B cell (primary cell): ENCODE measurements at regions not wholly inside any gene's neighbourhood (a gene's known extent, or its start where the extent isn't known, plus 50 kb on each side); places are given as distances from the start of the nearest gene placed in this dataset.

ENCODE experiments used
- ATAC-seq: fragments of 200-7000 bp; cut with Tn5 transposase; one replicate; pipeline ENCODE4 v1.10.0; 2021; ENCODE audit warnings: low read depth, mild to moderate bottlenecking, moderate number of reproducible peaks, moderate library complexity
- CTCF ChIA-PET: fragments of 350-600 bp; sonication (Branson Sonifier 250); formaldehyde crosslinking; loops from one replicate; lab custom pipeline; 2021; ENCODE audit warnings: antibody characterized with exemption, inconsistent platforms; lab: Charles Lee
- POLR2A ChIA-PET: fragments of 350-600 bp; sonication (Branson Sonifier 250); formaldehyde crosslinking; loops from one replicate; lab custom pipeline; 2021; ENCODE audit warnings: antibody characterized with exemption; lab: Charles Lee
- DNase-seq: peaks from one replicate; pipeline ENCODE4 v3.0.0; 2013
- H2AFZ ChIP-seq: 2 replicates; pipeline ENCODE4 v1.6.1; 2012; ENCODE audit warnings: mild to moderate bottlenecking, low read depth, low read length; ENCODE audit not compliant: insufficient read depth, poor library complexity, severe bottlenecking
- H3K27ac ChIP-seq, 2 donors: 1 replicate in 1 of 2; 2 replicates in 1 of 2; pipeline ENCODE4 v1.5.1; 2012 to 2013; ENCODE audit warnings: low read length in 2 of 2, mild to moderate bottlenecking in 2 of 2, moderate library complexity in 1 of 2
- H3K27me3 ChIP-seq, 4 experiments: fragments of 200-600 bp in 1 of 4; sonication (generic) in 1 of 4; replicated peaks in 1 of 4; 1 replicate in 2 of 4; 2 replicates in 2 of 4; pipeline versions ENCODE4 v1.6.1 to v1.7.0; 2013 to 2016; ENCODE audit warnings: low read length in 3 of 4, mild to moderate bottlenecking in 2 of 4, mixed read lengths in 1 of 4, moderate library complexity in 1 of 4; ENCODE audit not compliant: insufficient read depth in 4 of 4, control insufficient read depth in 3 of 4; ENCODE audit errors: control extremely low read depth in 1 of 4
- H3K36me3 ChIP-seq, 2 experiments: replicated peaks in 1 of 2; 1 replicate in 1 of 2; 2 replicates in 1 of 2; pipeline versions ENCODE4 v1.6.1 to v1.7.1; 2013; ENCODE audit warnings: low read length in 1 of 2; ENCODE audit not compliant: insufficient read depth in 2 of 2, control insufficient read depth in 1 of 2; ENCODE audit errors: control extremely low read depth in 1 of 2, extremely low read depth in 1 of 2
- H3K4me1 ChIP-seq, 2 donors: fragments of 200-600 bp in 1 of 2; sonication (generic) in 1 of 2; 1 replicate in 1 of 2; 2 replicates in 1 of 2; pipeline versions ENCODE4 v1.5.1 to v1.6.1; 2013 to 2017; ENCODE audit warnings: low read length in 2 of 2; ENCODE audit not compliant: control insufficient read depth in 2 of 2, insufficient read depth in 2 of 2
- H3K4me2 ChIP-seq: replicated peaks from 2 replicates; pipeline ENCODE3; 2012; ENCODE audit warnings: mild to moderate bottlenecking, low read depth, low read length; ENCODE audit not compliant: poor library complexity, severe bottlenecking
- H3K4me3 ChIP-seq, 5 experiments: fragments of 200-600 bp in 1 of 5; sonication (generic) in 1 of 5; 1 replicate in 3 of 5; 2 replicates in 2 of 5; pipeline versions ENCODE4 v1.5.1 to v1.7.0; 2011 to 2016; ENCODE audit warnings: low read length in 4 of 5, mild to moderate bottlenecking in 4 of 5, low read depth in 2 of 5, control low read depth in 1 of 5, moderate library complexity in 1 of 5; ENCODE audit not compliant: insufficient read depth in 1 of 5; ENCODE audit errors: control extremely low read depth in 1 of 5, extremely low read depth in 1 of 5
- H3K79me2 ChIP-seq: fragments of 200-600 bp; sonication (generic); one replicate; pipeline ENCODE4 v1.6.0; 2016; ENCODE audit warnings: low read length; ENCODE audit not compliant: control insufficient read depth, insufficient read depth
- H3K9ac ChIP-seq: fragments of 200-600 bp; sonication (generic); 2 replicates; pipeline ENCODE4 v1.6.1; 2017; ENCODE audit warnings: mild to moderate bottlenecking, low read length, moderate library complexity
- H3K9me3 ChIP-seq, 3 donors: one replicate each; pipeline versions ENCODE4 v1.6.1 to v1.7.1; 2013; ENCODE audit warnings: low read length in 2 of 3; ENCODE audit not compliant: control insufficient read depth in 2 of 3, insufficient read depth in 1 of 3; ENCODE audit errors: control extremely low read depth in 1 of 3
- H4K20me1 ChIP-seq: 2 replicates; pipeline ENCODE4 v1.6.0; 2012; ENCODE audit warnings: mild to moderate bottlenecking, low read length; ENCODE audit not compliant: insufficient read depth, control insufficient read depth, poor library complexity, severe bottlenecking
- H3K27ac Mint-ChIP-seq: one replicate; pipeline ENCODE4 v1.8.0; 2021; ENCODE audit warnings: mixed read lengths
- H3K27me3 Mint-ChIP-seq: one replicate; pipeline ENCODE4 v1.8.0; 2021; ENCODE audit warnings: mixed read lengths
- H3K4me1 Mint-ChIP-seq: one replicate; pipeline ENCODE4 v1.8.0; 2021; ENCODE audit warnings: mixed read lengths
- H3K4me3 Mint-ChIP-seq: one replicate; pipeline ENCODE4 v1.8.0; 2021; ENCODE audit warnings: mixed read lengths
- H3K9me3 Mint-ChIP-seq: one replicate; pipeline ENCODE4 v1.8.0; 2022; ENCODE audit warnings: mixed read lengths; ENCODE audit not compliant: insufficient read depth
- EZH2 ChIP-seq: IDR thresholded peaks from 2 replicates; pipeline ENCODE4 v1.6.1; 2012; ENCODE audit warnings: borderline replicate concordance, low read depth, mild to moderate bottlenecking, moderate library complexity, low read length; ENCODE audit not compliant: insufficient read depth, poor library complexity, severe bottlenecking
- WGBS: methylation state at CpG from one replicate; pipeline ENCODE4 v1.1.5; 2013; ENCODE audit warnings: missing lambda C conversion rate; ENCODE audit not compliant: insufficient coverage; 5-methylcytosine and 5-hydroxymethylcytosine counted together
- intact Hi-C: fragments of 100-400 bp; cut with micrococcal nuclease; formaldehyde crosslinking; loops from one replicate; pipeline ENCODE4 v1.10.0; 2022
- TF ChIP-seq, protein P1 (sequence below): fragments of 200-600 bp; IDR thresholded peaks from one replicate; pipeline ENCODE4 v1.8.0; 2022; ENCODE audit warnings: antibody characterized with exemption, mild to moderate bottlenecking

DNA sequence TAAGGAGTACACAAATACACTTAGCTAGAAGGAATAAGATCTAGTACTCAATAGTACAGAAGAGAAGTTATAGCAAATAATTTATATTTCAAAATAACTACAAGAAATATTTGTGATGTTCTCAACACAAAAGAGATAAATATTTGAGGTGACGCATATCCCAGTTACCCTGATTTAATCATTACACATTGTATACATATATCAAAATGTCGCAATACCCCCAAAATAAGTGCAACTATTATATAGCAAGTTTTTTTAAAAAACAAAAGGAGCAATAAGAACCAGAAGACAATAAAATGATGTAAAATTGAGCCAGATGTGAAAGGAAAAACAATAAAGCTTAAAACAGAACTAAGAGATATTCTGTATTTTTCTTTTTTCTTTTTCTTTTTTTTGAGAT, 59.3 kb upstream of the KIAA1217 start:
- CTCF ChIA-PET = no interaction called here
- Histone ChIP-seq H3K27ac (no peak overlapping the region), H3K36me3 (no peaks in the 10 kb centered on the region), H3K9me3 (no peaks in the 10 kb centered on the region), H3K4me1 (no peaks in the 10 kb centered on the region), H3K79me2 (no peaks in the 10 kb centered on the region), H4K20me1 (no peaks in the 10 kb centered on the region), H2AFZ (no peak overlapping the region), H3K27me3 (no peaks in the 10 kb centered on the region), H3K4me3 (no peak overlapping the region), H3K9ac (no peak overlapping the region), H3K4me2 (no peak overlapping the region)
- no CpG with 5 or more reads among the region's 2 CpGs for WGBS
- intact Hi-C loops = no loop called here
- Mint-ChIP-seq H3K4me1 (no peaks in the 10 kb centered on the region), H3K4me3 (no peak overlapping the region), H3K27me3 (no peaks in the 10 kb centered on the region), H3K9me3 (no peaks in the 10 kb centered on the region), H3K27ac (no peak overlapping the region)
- POLR2A ChIA-PET = no interaction called here
- TF ChIP-seq EZH2 = no peak
- TF ChIP-seq, protein P1, sequence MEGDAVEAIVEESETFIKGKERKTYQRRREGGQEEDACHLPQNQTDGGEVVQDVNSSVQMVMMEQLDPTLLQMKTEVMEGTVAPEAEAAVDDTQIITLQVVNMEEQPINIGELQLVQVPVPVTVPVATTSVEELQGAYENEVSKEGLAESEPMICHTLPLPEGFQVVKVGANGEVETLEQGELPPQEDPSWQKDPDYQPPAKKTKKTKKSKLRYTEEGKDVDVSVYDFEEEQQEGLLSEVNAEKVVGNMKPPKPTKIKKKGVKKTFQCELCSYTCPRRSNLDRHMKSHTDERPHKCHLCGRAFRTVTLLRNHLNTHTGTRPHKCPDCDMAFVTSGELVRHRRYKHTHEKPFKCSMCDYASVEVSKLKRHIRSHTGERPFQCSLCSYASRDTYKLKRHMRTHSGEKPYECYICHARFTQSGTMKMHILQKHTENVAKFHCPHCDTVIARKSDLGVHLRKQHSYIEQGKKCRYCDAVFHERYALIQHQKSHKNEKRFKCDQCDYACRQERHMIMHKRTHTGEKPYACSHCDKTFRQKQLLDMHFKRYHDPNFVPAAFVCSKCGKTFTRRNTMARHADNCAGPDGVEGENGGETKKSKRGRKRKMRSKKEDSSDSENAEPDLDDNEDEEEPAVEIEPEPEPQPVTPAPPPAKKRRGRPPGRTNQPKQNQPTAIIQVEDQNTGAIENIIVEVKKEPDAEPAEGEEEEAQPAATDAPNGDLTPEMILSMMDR = no peak
- DNase-seq (no peak), ATAC-seq (no peak)

DNA sequence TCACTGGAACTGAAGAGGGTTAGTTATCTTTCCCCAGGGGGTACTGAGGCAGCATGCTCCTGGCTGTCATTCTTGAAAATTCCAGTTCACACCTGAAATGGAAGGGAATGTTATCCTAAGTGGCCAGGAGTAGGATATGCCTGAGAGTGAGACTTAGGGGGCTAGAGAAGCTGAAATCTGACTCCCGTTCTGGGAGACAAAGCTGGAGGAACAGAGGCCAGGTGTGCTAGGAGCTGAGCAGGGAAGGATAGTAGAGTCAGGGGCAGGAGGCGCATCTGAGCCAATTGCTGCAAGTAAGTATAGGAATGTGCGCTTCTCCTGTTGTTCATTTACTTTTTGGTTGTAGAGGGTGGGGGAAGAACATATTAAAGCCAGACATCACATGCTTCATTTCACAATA, 58.1 kb upstream of the KIAA1217 start:
- 90% methylated on average over 2 of the region's 3 CpGs for WGBS
- CTCF ChIA-PET = no interaction called here
- intact Hi-C loops = no loop called here
- POLR2A ChIA-PET = no interaction called here
- Histone ChIP-seq H3K4me2 (no peak overlapping the region), H3K4me1 (no peaks in the 10 kb centered on the region), H4K20me1 (no peaks in the 10 kb centered on the region), H3K27me3 (no peaks in the 10 kb centered on the region), H3K36me3 (no peaks in the 10 kb centered on the region), H2AFZ (no peak overlapping the region), H3K79me2 (no peaks in the 10 kb centered on the region), H3K4me3 (no peak overlapping the region), H3K9me3 (no peaks in the 10 kb centered on the region), H3K27ac (no peak overlapping the region), H3K9ac (no peak overlapping the region)
- DNase-seq (no peak), ATAC-seq (no peak)
- Mint-ChIP-seq H3K4me3 (no peak overlapping the region), H3K4me1 (no peaks in the 10 kb centered on the region), H3K27ac (no peak overlapping the region), H3K9me3 (no peaks in the 10 kb centered on the region), H3K27me3 (no peaks in the 10 kb centered on the region)
- TF ChIP-seq EZH2 = no peak
- TF ChIP-seq, protein P1 = no peak
